ENCODE measurements at regions not wholly inside any gene's neighbourhood (a gene's known extent, or its start where the extent isn't known, plus 50 kb on each side); places are given as distances from the start of the nearest gene placed in this dataset.
"Not testable (repeated sequence)": the region's sequence is repeated elsewhere in the genome, so short reads cannot be mapped to it uniquely, and the experiment has no call there.

DNA sequence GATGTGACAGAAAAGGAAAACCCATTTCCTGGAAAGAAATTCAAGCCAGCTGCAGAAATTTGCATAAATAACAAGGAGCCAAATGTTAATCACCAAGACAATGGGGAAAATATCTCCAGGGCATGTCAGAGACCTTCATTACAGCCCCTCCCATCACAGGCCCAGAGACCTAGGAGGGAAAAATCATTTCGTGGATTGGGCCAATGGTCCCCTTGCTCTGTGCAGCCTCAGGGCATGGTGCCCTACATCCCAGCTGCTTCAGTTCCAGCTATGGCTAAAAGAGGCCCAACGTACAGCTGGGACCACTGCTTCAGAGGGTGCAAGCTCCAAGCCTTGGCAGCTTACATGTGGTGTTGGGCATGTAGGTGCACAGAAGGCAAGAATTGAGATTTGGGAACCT lies 558.3 kb downstream of the FRK start:
- CTCF ChIA-PET; H3K4me2 ChIP-seq (ENCODE audit: insufficient read depth, low read length); intact Hi-C loops (cut with micrococcal nuclease); H3K4me1 ChIP-seq (ENCODE audit: control insufficient read depth, extremely low read depth, insufficient read depth, low read length); H3K36me3 ChIP-seq (ENCODE audit: control insufficient read depth in 2 of 2, extremely low read depth in 1 of 2, insufficient read depth in 2 of 2, low read length in 2 of 2); FAIRE-seq; H3K9me3 ChIP-seq (replicated peaks; ENCODE audit: control insufficient read depth, insufficient read depth, low read length); H3K27ac ChIP-seq (ENCODE audit: insufficient read depth, low read depth, low read length); H2AFZ ChIP-seq (ENCODE audit: low read depth, low read length); H3K4me3 ChIP-seq (replicated peaks in 1 of 3; ENCODE audit: insufficient read depth in 1 of 3, low read depth in 1 of 3, low read length in 3 of 3); H3K27me3 ChIP-seq (ENCODE audit: control insufficient read depth in 2 of 2, insufficient read depth in 2 of 2, low read length in 2 of 2); BruUV-seq (replicated peaks); POLR2A ChIA-PET; H3K9ac ChIP-seq (replicated peaks; ENCODE audit: extremely low read depth, insufficient read depth, low read length); H3K9me1 ChIP-seq (replicated peaks; ENCODE audit: control insufficient read depth, extremely low read depth, insufficient read depth, low read length); H4K20me1 ChIP-seq (replicated peaks; ENCODE audit: control insufficient read depth, extremely low read depth, insufficient read depth, low read length); dilution Hi-C loops (cut with MboI; ENCODE audit: extremely low pct_ligation_motif_present, low sequenced_read_pairs); H3K79me2 ChIP-seq (ENCODE audit: control insufficient read depth, insufficient read depth, low read length); DNase-seq (ENCODE audit: low read depth, low spot score): not testable (repeated sequence)

- Histone ChIP-seq H3K9ac (replicated peaks; ENCODE audit: extremely low read depth, insufficient read depth, low read length) (no peak overlapping the region), H3K4me2 (ENCODE audit: insufficient read depth, low read length) (no peak overlapping the region), H3K27ac (ENCODE audit: insufficient read depth, low read depth, low read length) (no peak overlapping the region), H3K9me1 (replicated peaks; ENCODE audit: control insufficient read depth, extremely low read depth, insufficient read depth, low read length) (no peaks in the 10 kb centered on the region), H3K79me2 (ENCODE audit: control insufficient read depth, insufficient read depth, low read length) (no peaks in the 10 kb centered on the region), H3K9me3 (replicated peaks; ENCODE audit: control insufficient read depth, insufficient read depth, low read length) (peaks cover 2% of the 10 kb centered on the region), H2AFZ (ENCODE audit: low read depth, low read length) (no peak overlapping the region), H3K4me1 (ENCODE audit: control insufficient read depth, extremely low read depth, insufficient read depth, low read length) (no peaks in the 10 kb centered on the region), H4K20me1 (replicated peaks; ENCODE audit: control insufficient read depth, extremely low read depth, insufficient read depth, low read length) (no peaks in the 10 kb centered on the region), H3K27me3 (ENCODE audit: control insufficient read depth in 2 of 2, insufficient read depth in 2 of 2, low read length in 2 of 2) (no peaks in the 10 kb centered on the region), H3K36me3 (ENCODE audit: control insufficient read depth in 2 of 2, extremely low read depth in 1 of 2, insufficient read depth in 2 of 2, low read length in 2 of 2) (no peaks in the 10 kb centered on the region), H3K4me3 (replicated peaks in 1 of 3; ENCODE audit: insufficient read depth in 1 of 3, low read depth in 1 of 3, low read length in 3 of 3) (no peak overlapping the region)
- no TSS peak for BruUV-seq (replicated peaks)
- no peak for FAIRE-seq
- intact Hi-C loops (cut with micrococcal nuclease) (no loop called here), dilution Hi-C loops (cut with MboI; ENCODE audit: extremely low pct_ligation_motif_present, low sequenced_read_pairs) (no loop called here)
- POLR2A ChIA-PET: no interaction called here
- CTCF ChIA-PET: no interaction called here
- no peak for DNase-seq (ENCODE audit: low read depth, low spot score)
- TF ChIP-seq JUN (IDR thresholded peaks at IDR 0.05; ENCODE audit: borderline replicate concordance, insufficient read depth, insufficient read length, low read depth): no peak
- TF ChIP-seq POLR2AphosphoS5 (IDR thresholded peaks at IDR 0.05; ENCODE audit: insufficient read depth, low read depth, low read length): no peak
- no peak for TF ChIP-seq MAX (IDR thresholded peaks at IDR 0.05; ENCODE audit: insufficient read depth, insufficient read length)
- no peak for TF ChIP-seq EZH2 (IDR thresholded peaks at IDR 0.05; ENCODE audit: borderline replicate concordance, low read depth, low read length, severe bottlenecking)
- no peak for TF ChIP-seq GATA2 (IDR thresholded peaks at IDR 0.05; ENCODE audit: insufficient read depth, insufficient read length, low read depth, low read length)
- TF ChIP-seq FOS (IDR thresholded peaks at IDR 0.05; ENCODE audit: borderline replicate concordance, insufficient read depth, low read length): no peak
- TF ChIP-seq POLR2A (IDR thresholded peaks at IDR 0.05; ENCODE audit: low read depth, low read length): no peak
- no peak for TF ChIP-seq MYC (IDR thresholded peaks at IDR 0.05; ENCODE audit: low read depth, low read length)
Observed at GRCh38 chr6:115495184-115495583, 565.5 kb downstream of the FRK start.
